Left forelimb (tissue), 1 donor: ENCODE measurements at regions not wholly inside any gene's neighbourhood (a gene's known extent, or its start where the extent isn't known, plus 50 kb on each side); places are given as distances from the start of the nearest gene placed in this dataset.
"Not testable (repeated sequence)": the region's sequence is repeated elsewhere in the genome, so short reads cannot be mapped to it uniquely, and the experiment has no call there.

Source experiments
- DNase-seq: peaks from one replicate; pipeline ENCODE4 v3.0.0-alpha.2; 2018; ENCODE audit warnings: low spot score

GRCh38 chr20:60096166-60096565 lies 137.9 kb downstream of the CDH26 start:
- DNase-seq = no peak

GRCh38 chr20:60097285-60097684 lies 139.1 kb downstream of the CDH26 start:
- DNase-seq = no peak

- DNase-seq = no peak
These were observed 142.6 kb downstream of the CDH26 start for GRCh38 chr20:60100780-60101179.

GRCh38 chr20:60101201-60101890 lies 143.1 kb downstream of the CDH26 start:
- no peak for DNase-seq

GRCh38 chr20:60101891-60102281 lies 143.7 kb downstream of the CDH26 start:
- DNase-seq = no peak

GRCh38 chr20:60102665-60103210 lies 144.5 kb downstream of the CDH26 start:
- no peak for DNase-seq

GRCh38 chr20:60104993-60105803 lies 147.0 kb downstream of the CDH26 start:
- no peak for DNase-seq

- DNase-seq = not testable (repeated sequence)
These were observed 148.0 kb downstream of the CDH26 start for GRCh38 chr20:60106186-60106585.

GRCh38 chr20:60107621-60108390 lies 149.6 kb downstream of the CDH26 start:
- DNase-seq = no peak

- DNase-seq = no peak
These were observed 150.2 kb downstream of the CDH26 start for GRCh38 chr20:60108397-60108796.

GRCh38 chr20:60113024-60113724 lies 155.0 kb downstream of the CDH26 start:
- DNase-seq = no peak

- DNase-seq = no peak
These were observed 155.5 kb downstream of the CDH26 start for GRCh38 chr20:60113771-60114170.

GRCh38 chr20:60115451-60115850 lies 157.2 kb downstream of the CDH26 start:
- DNase-seq = no peak

GRCh38 chr20:60116128-60116909 lies 158.1 kb downstream of the CDH26 start:
- DNase-seq = no peak

GRCh38 chr20:60117065-60117464 lies 158.8 kb downstream of the CDH26 start:
- DNase-seq = no peak

- no peak for DNase-seq
These were observed 163.7 kb downstream of the CDH26 start for GRCh38 chr20:60121903-60122302.

- no peak for DNase-seq
These were observed 164.4 kb downstream of the CDH26 start for GRCh38 chr20:60122671-60123070.

GRCh38 chr20:60123096-60123495 lies 164.9 kb downstream of the CDH26 start:
- no peak for DNase-seq

- no peak for DNase-seq
These were observed 165.4 kb downstream of the CDH26 start for GRCh38 chr20:60123652-60124051.

- DNase-seq = no peak
These were observed 166.7 kb downstream of the CDH26 start for GRCh38 chr20:60124776-60125381.

- DNase-seq = no peak
These were observed 167.3 kb downstream of the CDH26 start for GRCh38 chr20:60125513-60125912.
